IMR-90 (cell line): ENCODE measurements at regions not wholly inside any gene's neighbourhood (a gene's known extent, or its start where the extent isn't known, plus 50 kb on each side); places are given as distances from the start of the nearest gene placed in this dataset.

Source experiments
- ATAC-seq: fragments of 200-7000 bp; cut with Tn5 transposase; 2 replicates; pipeline ENCODE4 v1.9.1; 2020; ENCODE audit warnings: low read depth, mild to moderate bottlenecking, moderate library complexity
- BruUV-seq: library from RNA; stranded (reverse); fragments of 400-500 nt; replicated peaks from 2 replicates; lab custom pipeline; 2021; lab: Mats Ljungman, UMichigan
- CTCF ChIA-PET: fragments of 300-600 bp; formaldehyde crosslinking; extraction: SDS; loops from one replicate; lab custom pipeline; 2021; ENCODE audit warnings: antibody characterized with exemption; lab: Yijun Ruan, JAX
- POLR2A ChIA-PET: fragments of 300-600 bp; sonication (Branson Sonifier 250); formaldehyde crosslinking; loops from one replicate; lab custom pipeline; 2022; ENCODE audit warnings: antibody characterized with exemption; ENCODE audit not compliant: unreplicated experiment; lab: Charles Lee
- DNase-seq: peaks from one replicate; pipeline ENCODE4 v3.0.0; 2013
- H2AFZ ChIP-seq: replicated peaks from 2 replicates; pipeline ENCODE3; 2013; ENCODE audit warnings: low read length, mild to moderate bottlenecking; ENCODE audit not compliant: poor library complexity
- H2AK5ac ChIP-seq: 2 replicates; pipeline ENCODE4 v1.6.1; 2013; ENCODE audit warnings: low read depth, low read length, inconsistent platforms
- H2AK9ac ChIP-seq: replicated peaks from 2 replicates; pipeline ENCODE3; 2013; ENCODE audit warnings: mild to moderate bottlenecking, low read depth, low read length, moderate library complexity; ENCODE audit not compliant: poor library complexity
- H2BK120ac ChIP-seq: 2 replicates; pipeline ENCODE4 v1.6.1; 2013; ENCODE audit warnings: low read depth, low read length, inconsistent platforms
- H2BK15ac ChIP-seq: 3 replicates; pipeline ENCODE4 v1.6.1; 2013; ENCODE audit warnings: low read depth, low read length, inconsistent platforms
- H2BK20ac ChIP-seq: 2 replicates; pipeline ENCODE4 v1.6.1; 2013; ENCODE audit warnings: low read depth, mild to moderate bottlenecking, inconsistent platforms, low read length, moderate library complexity
- H2BK5ac ChIP-seq: 2 replicates; pipeline ENCODE4 v1.6.1; 2013; ENCODE audit warnings: mild to moderate bottlenecking, low read depth, low read length, inconsistent platforms; ENCODE audit not compliant: poor library complexity, severe bottlenecking
- H3K14ac ChIP-seq: replicated peaks from 2 replicates; pipeline ENCODE4 v1.6.1; 2013; ENCODE audit warnings: low read depth, low read length, inconsistent platforms
- H3K18ac ChIP-seq: 2 replicates; pipeline ENCODE4 v1.6.1; 2013; ENCODE audit warnings: low read depth, low read length, control low read depth
- H3K23ac ChIP-seq: 2 replicates; pipeline ENCODE4 v1.6.1; 2013; ENCODE audit warnings: low read depth, low read length, inconsistent platforms
- H3K27ac ChIP-seq: 2 replicates; pipeline ENCODE4 v1.5.1; 2013; ENCODE audit warnings: mild to moderate bottlenecking, control low read depth, low read length; ENCODE audit not compliant: insufficient read depth
- H3K27me3 ChIP-seq: 2 replicates; pipeline ENCODE4 v1.6.1; 2013; ENCODE audit warnings: low read length; ENCODE audit not compliant: control insufficient read depth, insufficient read depth
- H3K36me3 ChIP-seq: 2 replicates; pipeline ENCODE4 v1.6.1; 2013; ENCODE audit warnings: low read length, mixed read lengths; ENCODE audit not compliant: control insufficient read depth, insufficient read depth
- H3K4ac ChIP-seq: 2 replicates; pipeline ENCODE4 v1.6.1; 2013; ENCODE audit warnings: low read depth, low read length, inconsistent platforms
- H3K4me1 ChIP-seq: 2 replicates; pipeline ENCODE4 v1.6.1; 2013; ENCODE audit warnings: low read length, mixed read lengths; ENCODE audit not compliant: control insufficient read depth, insufficient read depth
- H3K4me2 ChIP-seq: 2 replicates; pipeline ENCODE4 v1.6.1; 2013; ENCODE audit warnings: low read depth, mild to moderate bottlenecking, control low read depth, low read length, moderate library complexity
- H3K4me3 ChIP-seq: 2 replicates; pipeline ENCODE4 v1.5.1; 2013; ENCODE audit warnings: low read depth, mild to moderate bottlenecking, control low read depth, low read length, moderate library complexity; ENCODE audit not compliant: insufficient read depth
- H3K56ac ChIP-seq: 2 replicates; pipeline ENCODE4 v1.6.1; 2013; ENCODE audit warnings: low read length, inconsistent platforms; ENCODE audit not compliant: insufficient read depth; ENCODE audit errors: extremely low read depth
- H3K79me1 ChIP-seq, 2 experiments: 2 replicates each; pipeline ENCODE4 v1.6.1; 2013; ENCODE audit warnings: low read length in 2 of 2, inconsistent platforms in 1 of 2, low read depth in 1 of 2
- H3K9ac ChIP-seq: 2 replicates; pipeline ENCODE4 v1.6.1; 2013; ENCODE audit warnings: low read depth, low read length, control low read depth
- H3K9me1 ChIP-seq: 2 replicates; pipeline ENCODE4 v1.6.1; 2013; ENCODE audit warnings: low read length, inconsistent platforms; ENCODE audit not compliant: insufficient read depth
- H3K9me3 ChIP-seq: 2 replicates; pipeline ENCODE4 v1.6.1; 2013; ENCODE audit warnings: low read length; ENCODE audit not compliant: control insufficient read depth, insufficient read depth
- H4K20me1 ChIP-seq: 2 replicates; pipeline ENCODE4 v1.6.1; 2013; ENCODE audit warnings: low read length, inconsistent platforms; ENCODE audit not compliant: insufficient read depth
- H4K5ac ChIP-seq: 2 replicates; pipeline ENCODE4 v1.6.1; 2013; ENCODE audit warnings: mild to moderate bottlenecking, low read depth, low read length, control low read depth
- H4K8ac ChIP-seq, 2 experiments: 2 replicates each; pipeline ENCODE4 v1.6.1; 2013; ENCODE audit warnings: low read depth in 2 of 2, low read length in 2 of 2, control low read depth in 1 of 2, inconsistent platforms in 1 of 2
- H4K91ac ChIP-seq: 2 replicates; pipeline ENCODE4 v1.6.1; 2013; ENCODE audit warnings: low read depth, low read length, inconsistent platforms; ENCODE audit not compliant: insufficient read depth
- CEBPB ChIP-seq: IDR thresholded peaks from 2 replicates; pipeline ENCODE4 v1.6.1; 2012; ENCODE audit warnings: low read depth, low read length, improper control_type of control experiment
- CHD1 ChIP-seq: IDR thresholded peaks from 2 replicates; pipeline ENCODE4 v1.6.1; 2012; ENCODE audit warnings: low read depth, low read length, improper control_type of control experiment
- MAFK ChIP-seq: IDR thresholded peaks from 2 replicates; pipeline ENCODE4 v1.6.1; 2012; ENCODE audit warnings: low read depth, low read length, improper control_type of control experiment
- MAZ ChIP-seq: IDR thresholded peaks from 2 replicates; pipeline ENCODE4 v1.6.1; 2012; ENCODE audit warnings: low read depth, mild to moderate bottlenecking, low read length, improper control_type of control experiment, moderate library complexity, borderline replicate concordance
- NFE2L2 ChIP-seq: fragments of 150-350 bp; IDR thresholded peaks from 2 replicates; pipeline ENCODE4 v1.6.1; 2016; ENCODE audit warnings: low read depth, mild to moderate bottlenecking, low read length
- POLR2A ChIP-seq: IDR thresholded peaks from 2 replicates; pipeline ENCODE4 v1.6.1; 2012; ENCODE audit warnings: mild to moderate bottlenecking, low read depth, low read length
- RCOR1 ChIP-seq: IDR thresholded peaks from 2 replicates; pipeline ENCODE4 v1.6.1; 2012; ENCODE audit warnings: mild to moderate bottlenecking, low read length, improper control_type of control experiment; ENCODE audit not compliant: insufficient replicate concordance
- RFX5 ChIP-seq: IDR thresholded peaks from 2 replicates; pipeline ENCODE4 v1.8.0; 2012; ENCODE audit warnings: low read depth, mild to moderate bottlenecking, low read length, moderate library complexity
- SMC3 ChIP-seq: fragments of 150-350 bp; IDR thresholded peaks from 2 replicates; pipeline ENCODE4 v1.6.1; 2016; ENCODE audit warnings: low read depth, mild to moderate bottlenecking, antibody characterized with exemption, low read length, moderate library complexity
- WGBS, 2 experiments: methylation state at CpG; one replicate each; pipeline versions ENCODE4 v1.1.5 to v1.1.7; 2013; ENCODE audit warnings: missing lambda C conversion rate in 2 of 2; ENCODE audit not compliant: insufficient read length in 1 of 2; ENCODE audit errors: extremely low coverage in 2 of 2; 5-methylcytosine and 5-hydroxymethylcytosine counted together
- dilution Hi-C: fragments of 300-500 bp; cut with HindIII; formaldehyde crosslinking; loops from one replicate; pipeline ENCODE4 v1.14.3; 2018; ENCODE audit warnings: low sequenced_read_pairs; ENCODE audit not compliant: unreplicated experiment
- in situ Hi-C: fragments of 300-500 bp; cut with MboI; formaldehyde crosslinking; loops from 3 replicates; pipeline ENCODE4 v1.14.3; 2019; ENCODE audit warnings: low sequenced_read_pairs, inconsistent platforms, mixed read lengths
- intact Hi-C: fragments of 100-400 bp; cut with micrococcal nuclease; formaldehyde crosslinking; loops from 2 replicates; pipeline ENCODE4 v1.10.0; 2022
- TF ChIP-seq, protein P1 (sequence below): conservative IDR thresholded peaks from 2 replicates; pipeline ENCODE4 v1.5.1; 2012; ENCODE audit warnings: mild to moderate bottlenecking, low read depth, low read length, improper control_type of control experiment

DNA sequence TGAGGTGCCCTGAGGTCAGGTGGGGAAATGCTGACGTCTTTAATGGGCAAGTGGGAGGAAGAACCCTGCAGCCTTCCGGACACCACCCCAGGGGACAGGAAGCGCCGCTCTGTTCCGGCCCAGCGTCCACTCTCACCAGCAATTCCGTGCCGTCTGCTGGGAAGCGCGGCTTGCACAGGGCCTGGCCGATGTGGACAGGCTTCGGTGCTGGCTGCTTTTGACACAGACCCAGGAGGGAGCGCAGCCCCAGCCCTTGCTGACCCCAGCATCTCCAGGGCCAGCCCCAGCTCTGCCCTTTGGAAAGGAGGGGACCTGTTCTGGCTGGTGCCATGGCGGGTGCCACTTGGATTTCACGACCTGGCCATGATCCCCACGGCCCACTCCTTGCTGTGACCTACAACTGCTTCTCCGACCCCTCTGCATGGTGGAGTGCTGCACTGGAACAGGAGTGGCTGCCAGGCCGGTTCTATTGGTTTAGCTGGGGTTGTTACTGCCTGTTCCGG is 123.2 kb downstream of the DLL1 start:
- no peaks in the 10 kb centered on the region for H3K4me1 ChIP-seq
- no peak overlapping the region for H2BK20ac ChIP-seq
- in situ Hi-C loops (no loop called here), intact Hi-C loops (no loop called here), dilution Hi-C loops (no loop called here)
- no peaks in the 10 kb centered on the region for H3K36me3 ChIP-seq
- no peak overlapping the region for H4K8ac ChIP-seq
- no peaks in the 10 kb centered on the region for H4K20me1 ChIP-seq
- no TSS peak for BruUV-seq
- ChIA-PET CTCF (no interaction called here), POLR2A (no interaction called here)
- H3K4me3 ChIP-seq, result no peak overlapping the region
- H3K14ac ChIP-seq, result no peak overlapping the region
- no peak overlapping the region for H3K23ac ChIP-seq
- H3K4ac ChIP-seq, result no peak overlapping the region
- H2AK9ac ChIP-seq, result no peak overlapping the region
- H3K9me3 ChIP-seq, result peaks cover 71% of the 10 kb centered on the region
- TF ChIP-seq NFE2L2, result no peak
- no peak for TF ChIP-seq MAFK
- no peak for TF ChIP-seq RCOR1
- no peak for TF ChIP-seq CEBPB
- no peak for TF ChIP-seq MAZ
- no peak for TF ChIP-seq CHD1
- TF ChIP-seq, protein P1, sequence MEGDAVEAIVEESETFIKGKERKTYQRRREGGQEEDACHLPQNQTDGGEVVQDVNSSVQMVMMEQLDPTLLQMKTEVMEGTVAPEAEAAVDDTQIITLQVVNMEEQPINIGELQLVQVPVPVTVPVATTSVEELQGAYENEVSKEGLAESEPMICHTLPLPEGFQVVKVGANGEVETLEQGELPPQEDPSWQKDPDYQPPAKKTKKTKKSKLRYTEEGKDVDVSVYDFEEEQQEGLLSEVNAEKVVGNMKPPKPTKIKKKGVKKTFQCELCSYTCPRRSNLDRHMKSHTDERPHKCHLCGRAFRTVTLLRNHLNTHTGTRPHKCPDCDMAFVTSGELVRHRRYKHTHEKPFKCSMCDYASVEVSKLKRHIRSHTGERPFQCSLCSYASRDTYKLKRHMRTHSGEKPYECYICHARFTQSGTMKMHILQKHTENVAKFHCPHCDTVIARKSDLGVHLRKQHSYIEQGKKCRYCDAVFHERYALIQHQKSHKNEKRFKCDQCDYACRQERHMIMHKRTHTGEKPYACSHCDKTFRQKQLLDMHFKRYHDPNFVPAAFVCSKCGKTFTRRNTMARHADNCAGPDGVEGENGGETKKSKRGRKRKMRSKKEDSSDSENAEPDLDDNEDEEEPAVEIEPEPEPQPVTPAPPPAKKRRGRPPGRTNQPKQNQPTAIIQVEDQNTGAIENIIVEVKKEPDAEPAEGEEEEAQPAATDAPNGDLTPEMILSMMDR, result no peak
- no peak for TF ChIP-seq POLR2A
- no peak for TF ChIP-seq RFX5
- no peak for TF ChIP-seq SMC3
- H3K9me1 ChIP-seq, result no peaks in the 10 kb centered on the region
- H2BK15ac ChIP-seq, result no peak overlapping the region
- no peaks in the 10 kb centered on the region for H3K27me3 ChIP-seq
- H4K5ac ChIP-seq, result no peak overlapping the region
- 87% methylated on average over 9 of the region's 19 CpGs; no CpG with 5 or more reads in 1 of the 2 experiments for WGBS, 2 experiments
- H3K56ac ChIP-seq, result no peak overlapping the region
- H3K4me2 ChIP-seq, result no peak overlapping the region
- ATAC-seq, result no peak
- no peak overlapping the region for H3K18ac ChIP-seq
- H2AFZ ChIP-seq, result no peak overlapping the region
- no peak overlapping the region for H3K27ac ChIP-seq
- H3K79me1 ChIP-seq, result no peaks in the 10 kb centered on the region
- no peak overlapping the region for H4K91ac ChIP-seq
- no peak overlapping the region for H3K9ac ChIP-seq
- no peak overlapping the region for H2AK5ac ChIP-seq
- no peak for DNase-seq
- H2BK5ac ChIP-seq, result no peak overlapping the region
- no peak overlapping the region for H2BK120ac ChIP-seq
